ENCODE measurements at regions not wholly inside any gene's neighbourhood (a gene's known extent, or its start where the extent isn't known, plus 50 kb on each side); places are given as distances from the start of the nearest gene placed in this dataset.

GRCh38 chr15:77747175-77748077 is 114.7 kb upstream of the LINGO1 start (continued):
- TF ChIP-seq HNF4A (CRISPR knock-in tag; IDR thresholded peaks at IDR 0.05) (peak; percentile 24; the same call in 1 of the 2 replicates), ZNF441 (CRISPR knock-in tag; IDR thresholded peaks at IDR 0.05; ENCODE audit: borderline replicate concordance) (no peak), MLX (CRISPR knock-in tag; IDR thresholded peaks at IDR 0.05) (peak; percentile 65; the same call in 1 of the 2 replicates), MED8 (CRISPR knock-in tag; IDR thresholded peaks at IDR 0.05; ENCODE audit: insufficient replicate concordance) (no peak)

- ATAC-seq = no peak
- Histone ChIP-seq H4K20me1 (ENCODE audit: insufficient read depth, low read length) (no peaks in the 10 kb centered on the region), H3K9me3 (ENCODE audit: low read length) (no peaks in the 10 kb centered on the region), H3K4me1 (ENCODE audit: insufficient read depth, low read length) (peaks cover 14% of the 10 kb centered on the region), H3K36me3 (replicated peaks in 1 of 2; ENCODE audit: control insufficient read depth in 1 of 2, insufficient read depth in 2 of 2, low read length in 2 of 2) (no peaks in the 10 kb centered on the region), H3K4me2 (ENCODE audit: low read depth, low read length) (no peak overlapping the region), H3K27ac (ENCODE audit: extremely low read length, insufficient read depth, low read length) (no peak overlapping the region), H3K4me3 (replicated peaks in 1 of 3; ENCODE audit: insufficient read depth in 1 of 3, low read depth in 2 of 3, low read length in 3 of 3) (no peak overlapping the region), H3K79me2 (ENCODE audit: insufficient read depth, low read length) (no peaks in the 10 kb centered on the region), H3K9ac (ENCODE audit: insufficient read depth, low read depth, low read length) (no peak overlapping the region), H3K27me3 (ENCODE audit: control insufficient read depth in 1 of 2, insufficient read depth in 2 of 2, low read length in 2 of 2) (no peaks in the 10 kb centered on the region; a peak in 1 of 5 replicates), H2AFZ (ENCODE audit: low read length) (no peak overlapping the region)
- WGBS (ENCODE audit: low lambda C conversion rate) = 32% methylated on average over 4 of the region's 6 CpGs
- no peak for DNase-seq (ENCODE audit: low spot score)
- ChIA-PET CTCF (ENCODE audit: low intra/inter-chr PET ratio, low total read pairs) (no interaction called here), POLR2A (no interaction called here)
- FAIRE-seq = no peak
- intact Hi-C loops (cut with micrococcal nuclease; ENCODE audit: unreplicated experiment) = no loop called here
- BruUV-seq (replicated peaks) = no TSS peak
- in situ Hi-C loops (cut with HindIII; ENCODE audit: extremely low pct_ligation_motif_present, low pct_unique_long_range_greater_than_20kb) = no loop called here
- no peak for TF ChIP-seq ETV6 (CRISPR knock-in tag; conservative IDR thresholded peaks at IDR 0.05)
- no peak for TF ChIP-seq AFF4 (CRISPR knock-in tag; IDR thresholded peaks at IDR 0.05)
- no peak for TF ChIP-seq THAP9 (CRISPR knock-in tag; IDR thresholded peaks at IDR 0.05; ENCODE audit: borderline replicate concordance)
- TF ChIP-seq DBP (CRISPR knock-in tag; IDR thresholded peaks at IDR 0.05; ENCODE audit: not compliant biosample characterization) = no peak
- TF ChIP-seq IKZF5 (CRISPR knock-in tag; IDR thresholded peaks at IDR 0.05) = no peak
Measured at GRCh38 chr15:77746254-77747174, 113.8 kb upstream of the LINGO1 start.
